ENCODE measurements at regions not wholly inside any gene's neighbourhood (a gene's known extent, or its start where the extent isn't known, plus 50 kb on each side); places are given as distances from the start of the nearest gene placed in this dataset.

- Histone ChIP-seq H3K36me3 (no peaks in the 10 kb centered on the region), H3K79me2 (ENCODE audit: low read depth) (no peaks in the 10 kb centered on the region), H4K20me1 (ENCODE audit: low read depth) (no peaks in the 10 kb centered on the region), H3K27ac (no peak overlapping the region), H3K4me1 (no peaks in the 10 kb centered on the region), H3K4me2 (no peak overlapping the region), H2AFZ (replicated peaks) (no peak overlapping the region), H3K27me3 (no peaks in the 10 kb centered on the region), H3K4me3 (no peak overlapping the region), H3K9me3 (ENCODE audit: low read depth) (no peaks in the 10 kb centered on the region), H3F3A (ENCODE audit: low read depth) (no peaks in the 10 kb centered on the region), H3K9ac (no peak overlapping the region)
- H3K27ac Mint-ChIP-seq, result no peak overlapping the region
- no peak for DNase-seq (ENCODE audit: low spot score)
- TF ChIP-seq CTCF (IDR thresholded peaks at IDR 0.05) (no peak), EZH2 (IDR thresholded peaks at IDR 0.05) (no peak), EZH2phosphoT487 (IDR thresholded peaks at IDR 0.05) (no peak)
- H3K4me3 Mint-ChIP-seq, result no peak overlapping the region
- no peaks in the 10 kb centered on the region for H3K36me3 Mint-ChIP-seq
- H3K9me3 Mint-ChIP-seq, result peaks cover 24% of the 10 kb centered on the region
- H3K27me3 Mint-ChIP-seq (ENCODE audit: insufficient read depth, low read depth), result peaks cover 4% of the 10 kb centered on the region
- H3K4me1 Mint-ChIP-seq, result peaks cover 11% of the 10 kb centered on the region
These were observed 176.7 kb downstream of the SOX11 start for GRCh38 chr2:5868931-5869330.

- no peak overlapping the region for H3K4me3 ChIP-seq
- no peak overlapping the region for H3K27ac ChIP-seq
- Mint-ChIP-seq H3K27ac (peak overlapping the region; percentile 24), H3K27me3 (ENCODE audit: insufficient read depth, low read depth) (peaks cover 4% of the 10 kb centered on the region), H3K9me3 (peaks cover 25% of the 10 kb centered on the region), H3K4me3 (no peak overlapping the region), H3K4me1 (peaks cover 7% of the 10 kb centered on the region), H3K36me3 (no peaks in the 10 kb centered on the region)
- H2AFZ ChIP-seq (replicated peaks), result no peak overlapping the region
- DNase-seq (ENCODE audit: low spot score), result no peak
- TF ChIP-seq CTCF (IDR thresholded peaks at IDR 0.05), result no peak
- TF ChIP-seq EZH2phosphoT487 (IDR thresholded peaks at IDR 0.05), result no peak
- TF ChIP-seq EZH2 (IDR thresholded peaks at IDR 0.05), result no peak
- no peaks in the 10 kb centered on the region for H3K79me2 ChIP-seq (ENCODE audit: low read depth)
- no peaks in the 10 kb centered on the region for H4K20me1 ChIP-seq (ENCODE audit: low read depth)
- H3K4me2 ChIP-seq, result no peak overlapping the region
- H3K27me3 ChIP-seq, result no peaks in the 10 kb centered on the region
- no peaks in the 10 kb centered on the region for H3K9me3 ChIP-seq (ENCODE audit: low read depth)
- H3K36me3 ChIP-seq, result no peaks in the 10 kb centered on the region
- H3K4me1 ChIP-seq, result no peaks in the 10 kb centered on the region
- H3K9ac ChIP-seq, result no peak overlapping the region
- no peaks in the 10 kb centered on the region for H3F3A ChIP-seq (ENCODE audit: low read depth)
These were observed 177.8 kb downstream of the SOX11 start for GRCh38 chr2:5869936-5870335.

GRCh38 chr2:5877360-5877759 is 185.2 kb downstream of the SOX11 start:
- Histone ChIP-seq H3K9ac (no peak overlapping the region), H3F3A (ENCODE audit: low read depth) (no peaks in the 10 kb centered on the region), H2AFZ (replicated peaks) (peak overlapping the region; percentile 23), H3K4me1 (no peaks in the 10 kb centered on the region), H3K4me3 (no peak overlapping the region), H3K4me2 (no peak overlapping the region), H4K20me1 (ENCODE audit: low read depth) (no peaks in the 10 kb centered on the region), H3K36me3 (no peaks in the 10 kb centered on the region), H3K79me2 (ENCODE audit: low read depth) (no peaks in the 10 kb centered on the region), H3K9me3 (ENCODE audit: low read depth) (no peaks in the 10 kb centered on the region), H3K27ac (no peak overlapping the region), H3K27me3 (no peaks in the 10 kb centered on the region)
- H3K9me3 Mint-ChIP-seq, result peaks cover 23% of the 10 kb centered on the region
- H3K27ac Mint-ChIP-seq, result no peak overlapping the region
- no peak for TF ChIP-seq EZH2phosphoT487 (IDR thresholded peaks at IDR 0.05)
- TF ChIP-seq CTCF (IDR thresholded peaks at IDR 0.05), result no peak
- TF ChIP-seq EZH2 (IDR thresholded peaks at IDR 0.05), result no peak
- no peak overlapping the region for H3K4me3 Mint-ChIP-seq
- H3K4me1 Mint-ChIP-seq, result no peaks in the 10 kb centered on the region
- peaks cover 3% of the 10 kb centered on the region for H3K27me3 Mint-ChIP-seq (ENCODE audit: insufficient read depth, low read depth)
- DNase-seq (ENCODE audit: low spot score), result no peak
- H3K36me3 Mint-ChIP-seq, result peaks cover 2% of the 10 kb centered on the region

All from neural progenitor cell (in vitro differentiated cells).